Right lobe of liver (tissue), 4 donors: ENCODE measurements at regions not wholly inside any gene's neighbourhood (a gene's known extent, or its start where the extent isn't known, plus 50 kb on each side); places are given as distances from the start of the nearest gene placed in this dataset.

Source experiments
- CTCF ChIP-seq, 4 donors: fragments of 200-600 bp in 3 of 4; fragments of 450-650 bp in 1 of 4; IDR thresholded peaks; one replicate each; pipeline versions ENCODE4 v1.5.1 to v1.8.0; 2016 to 2022; ENCODE audit warnings: antibody characterized with exemption in 4 of 4, mild to moderate bottlenecking in 2 of 4
- POLR2A ChIP-seq: fragments of 450-650 bp; IDR thresholded peaks from one replicate; pipeline ENCODE4 v1.6.1; 2017; ENCODE audit warnings: antibody characterized with exemption, mild to moderate bottlenecking
- donor health status: DM: no; HTN: no; CAD: no.
- donor health status: DM: no; HTN: no; CAD: no.
- donor health status: DM: no; HTN: yes; CAD: no.

- no peak for TF ChIP-seq CTCF (IDR thresholded peaks at IDR 0.05)
- TF ChIP-seq POLR2A: no peak
Observed at GRCh38 chr6:157769776-157770426, 53.1 kb upstream of the SNX9 start.
